ENCODE measurements at regions not wholly inside any gene's neighbourhood (a gene's known extent, or its start where the extent isn't known, plus 50 kb on each side); places are given as distances from the start of the nearest gene placed in this dataset.

DNA sequence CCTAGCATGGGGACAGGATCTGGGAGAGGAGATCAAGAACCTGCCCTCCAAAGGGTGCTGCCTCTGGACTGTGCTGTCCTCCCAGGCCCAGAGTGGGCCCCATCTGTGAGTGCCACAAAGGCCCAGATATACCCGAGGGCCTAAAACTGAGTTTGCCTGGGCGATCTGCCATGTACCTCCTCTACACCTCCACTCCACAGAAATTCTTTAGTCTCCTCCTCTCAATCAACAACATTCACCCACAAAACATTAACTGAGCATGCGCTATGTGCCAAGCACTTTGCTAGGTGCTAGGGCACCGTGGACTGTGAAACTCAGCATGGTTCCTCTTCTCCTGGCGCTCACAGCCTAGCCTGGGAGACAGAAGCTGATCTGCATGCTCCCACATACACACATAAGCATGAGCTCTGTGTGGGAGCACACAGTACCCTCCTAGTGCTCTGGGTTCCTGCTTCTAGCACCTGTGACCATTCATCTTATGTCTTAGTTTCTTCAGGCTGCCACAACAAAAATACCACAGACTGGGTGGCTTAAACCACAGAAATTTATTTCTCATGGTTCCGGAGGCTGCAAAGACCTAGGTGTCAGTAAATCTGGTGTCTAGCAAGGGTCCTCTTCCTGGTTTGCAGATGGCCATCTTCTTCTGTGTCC lies 82.0 kb upstream of the FSTL4 start:
- no peak for DNase-seq (ENCODE audit: low read depth)
- H3K4me3 ChIP-seq (ENCODE audit: low read depth, low read length), result no peak overlapping the region
- TF ChIP-seq, protein P1, sequence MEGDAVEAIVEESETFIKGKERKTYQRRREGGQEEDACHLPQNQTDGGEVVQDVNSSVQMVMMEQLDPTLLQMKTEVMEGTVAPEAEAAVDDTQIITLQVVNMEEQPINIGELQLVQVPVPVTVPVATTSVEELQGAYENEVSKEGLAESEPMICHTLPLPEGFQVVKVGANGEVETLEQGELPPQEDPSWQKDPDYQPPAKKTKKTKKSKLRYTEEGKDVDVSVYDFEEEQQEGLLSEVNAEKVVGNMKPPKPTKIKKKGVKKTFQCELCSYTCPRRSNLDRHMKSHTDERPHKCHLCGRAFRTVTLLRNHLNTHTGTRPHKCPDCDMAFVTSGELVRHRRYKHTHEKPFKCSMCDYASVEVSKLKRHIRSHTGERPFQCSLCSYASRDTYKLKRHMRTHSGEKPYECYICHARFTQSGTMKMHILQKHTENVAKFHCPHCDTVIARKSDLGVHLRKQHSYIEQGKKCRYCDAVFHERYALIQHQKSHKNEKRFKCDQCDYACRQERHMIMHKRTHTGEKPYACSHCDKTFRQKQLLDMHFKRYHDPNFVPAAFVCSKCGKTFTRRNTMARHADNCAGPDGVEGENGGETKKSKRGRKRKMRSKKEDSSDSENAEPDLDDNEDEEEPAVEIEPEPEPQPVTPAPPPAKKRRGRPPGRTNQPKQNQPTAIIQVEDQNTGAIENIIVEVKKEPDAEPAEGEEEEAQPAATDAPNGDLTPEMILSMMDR (conservative IDR thresholded peaks at IDR 0.05; ENCODE audit: low read depth, low read length), result no peak

DNA sequence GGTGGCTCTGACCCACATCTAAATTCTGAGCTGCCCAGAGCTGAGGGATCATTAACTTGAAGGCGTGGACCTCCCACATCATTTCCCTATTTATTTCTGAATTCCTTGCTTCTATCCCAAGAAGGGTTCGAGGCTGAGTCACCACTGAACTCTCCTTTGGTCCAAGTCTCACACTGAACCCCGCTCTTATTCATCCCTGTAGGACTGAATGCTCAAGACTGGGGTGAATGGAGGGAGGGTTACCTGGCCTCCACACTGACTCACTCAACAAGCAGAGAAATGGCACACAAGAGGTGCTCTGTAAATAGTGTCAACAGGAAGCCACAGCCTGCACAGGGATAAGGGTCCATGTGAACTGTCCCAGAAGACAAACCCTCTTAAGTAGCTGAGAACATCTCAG lies 79.1 kb upstream of the FSTL4 start:
- TF ChIP-seq, protein P1 (conservative IDR thresholded peaks at IDR 0.05; ENCODE audit: low read depth, low read length), result no peak
- H3K4me3 ChIP-seq (ENCODE audit: low read depth, low read length), result no peak overlapping the region
- DNase-seq (ENCODE audit: low read depth), result no peak

DNA sequence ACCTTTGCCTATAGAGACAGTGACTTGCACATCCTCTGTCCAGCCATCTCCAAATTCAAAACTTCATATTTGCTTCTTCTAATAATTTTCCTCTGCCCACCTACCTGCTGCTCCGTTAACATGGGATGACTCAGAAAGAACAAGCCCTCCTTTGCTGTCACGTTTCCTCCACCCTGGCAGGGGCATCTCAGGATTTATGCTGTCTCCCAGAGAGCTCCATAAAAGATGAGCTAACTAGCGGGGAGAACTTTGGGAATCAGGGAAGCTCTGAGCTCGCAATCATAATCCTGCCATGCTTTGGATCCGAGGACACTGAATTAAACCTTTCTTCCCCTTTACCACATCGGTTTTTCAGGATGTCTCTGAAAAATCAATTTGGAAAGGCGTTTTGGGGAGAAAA lies 78.4 kb upstream of the FSTL4 start:
- DNase-seq (ENCODE audit: low read depth), result no peak
- TF ChIP-seq, protein P1 (conservative IDR thresholded peaks at IDR 0.05; ENCODE audit: low read depth, low read length), result no peak
- no peak overlapping the region for H3K4me3 ChIP-seq (ENCODE audit: low read depth, low read length)

DNA sequence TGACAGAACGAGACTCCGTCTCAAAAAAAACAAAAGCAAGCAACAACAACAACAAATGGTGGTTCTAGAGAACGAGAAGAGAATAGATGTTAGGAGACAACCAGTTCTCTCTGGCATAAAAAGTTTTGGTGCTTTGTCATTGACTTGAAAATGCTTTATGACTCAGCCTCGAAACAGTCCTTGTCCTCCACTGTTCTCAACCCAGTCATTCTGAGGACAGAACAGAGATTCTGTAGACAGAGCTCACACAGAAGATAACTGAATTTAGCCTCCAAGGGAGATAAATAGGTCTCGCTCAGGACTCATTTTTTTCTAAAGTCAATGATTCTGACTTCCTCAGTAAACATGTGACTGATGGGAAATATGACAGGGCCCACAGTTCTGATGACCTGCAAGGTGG lies 76.0 kb upstream of the FSTL4 start:
- TF ChIP-seq, protein P1 (conservative IDR thresholded peaks at IDR 0.05; ENCODE audit: low read depth, low read length), result no peak
- no peak overlapping the region for H3K4me3 ChIP-seq (ENCODE audit: low read depth, low read length)
- no peak for DNase-seq (ENCODE audit: low read depth)

DNA sequence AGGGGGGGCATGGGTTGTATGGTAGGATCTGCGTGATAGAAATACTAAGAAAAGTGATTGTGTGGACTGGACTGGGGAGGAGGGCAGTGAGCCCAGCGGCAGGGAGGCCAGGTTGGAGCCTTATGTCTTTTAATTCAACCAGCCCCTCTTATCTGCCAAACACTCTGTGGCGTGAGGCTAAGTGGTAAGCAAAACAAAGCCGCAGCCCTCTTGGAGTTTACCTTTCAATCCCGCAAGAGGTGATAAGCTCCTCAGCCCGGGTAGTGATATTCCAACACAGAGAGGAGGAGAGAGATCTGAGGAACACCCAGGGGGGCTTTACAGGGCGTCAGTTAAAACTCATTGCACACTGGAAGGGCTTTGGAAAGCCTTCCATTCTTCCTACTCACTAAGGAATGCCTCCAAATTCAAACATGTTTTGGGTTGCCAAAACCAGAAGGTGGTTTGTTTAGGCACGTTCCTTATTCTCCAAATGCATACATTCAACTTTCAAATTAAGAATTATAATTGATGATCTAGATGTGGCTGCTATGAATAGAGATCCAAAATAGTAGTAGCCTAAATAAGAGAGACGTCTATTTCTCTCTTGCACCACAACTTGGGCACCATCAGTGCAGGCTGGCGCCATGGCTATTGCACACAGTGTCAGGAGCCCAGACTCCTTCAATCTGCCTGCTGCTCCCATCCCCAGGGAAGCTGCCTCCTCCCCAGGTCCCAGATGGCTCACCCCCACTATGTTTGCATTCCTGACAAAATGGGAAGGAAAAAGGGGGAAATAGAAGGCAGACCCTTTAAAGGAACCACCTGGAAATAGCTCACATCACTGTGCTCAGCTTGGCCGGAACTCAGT lies 75.1 kb upstream of the FSTL4 start:
- no peak for DNase-seq (ENCODE audit: low read depth)
- no peak overlapping the region for H3K4me3 ChIP-seq (ENCODE audit: low read depth, low read length)
- TF ChIP-seq, protein P1 (conservative IDR thresholded peaks at IDR 0.05; ENCODE audit: low read depth, low read length), result no peak

DNA sequence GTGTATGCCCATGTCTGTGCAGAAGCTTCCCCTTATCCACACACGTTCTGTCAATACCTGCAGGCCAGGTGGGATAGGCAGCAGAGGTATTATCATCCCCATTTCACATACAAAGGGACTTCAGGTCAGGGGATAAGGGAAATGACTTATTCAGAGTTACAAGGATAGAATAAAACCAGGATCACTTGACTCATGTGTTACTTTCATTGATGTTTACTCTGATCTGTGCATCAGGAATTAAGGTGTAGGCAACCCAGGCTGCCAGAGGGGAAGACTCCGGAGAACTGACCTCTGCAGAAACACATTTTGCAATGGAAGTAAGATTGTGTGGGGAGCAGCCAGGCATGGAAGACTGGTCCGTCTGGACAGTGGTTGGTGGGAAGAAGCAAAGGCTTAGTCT lies 74.2 kb upstream of the FSTL4 start:
- TF ChIP-seq, protein P1 (conservative IDR thresholded peaks at IDR 0.05; ENCODE audit: low read depth, low read length), result no peak
- DNase-seq (ENCODE audit: low read depth), result no peak
- H3K4me3 ChIP-seq (ENCODE audit: low read depth, low read length), result no peak overlapping the region
